Progenitor cell of endocrine pancreas (in vitro differentiated cells): ENCODE measurements at regions not wholly inside any gene's neighbourhood (a gene's known extent, or its start where the extent isn't known, plus 50 kb on each side); places are given as distances from the start of the nearest gene placed in this dataset.

Experiments used
- DNase-seq: peaks from one replicate; pipeline ENCODE4 v3.0.0; 2021; ENCODE audit warnings: low spot score; ENCODE audit not compliant: unreplicated experiment
- H3K27ac Mint-ChIP-seq: 2 replicates; pipeline ENCODE4 v1.8.0; 2021; ENCODE audit warnings: mild to moderate bottlenecking, moderate library complexity, mixed read lengths
- H3K27me3 Mint-ChIP-seq: 2 replicates; pipeline ENCODE4 v1.8.0; 2021; ENCODE audit warnings: mixed read lengths
- H3K36me3 Mint-ChIP-seq: 2 replicates; pipeline ENCODE4 v1.8.0; 2022; ENCODE audit warnings: mixed read lengths; ENCODE audit not compliant: insufficient read depth
- H3K4me1 Mint-ChIP-seq: 2 replicates; pipeline ENCODE4 v1.8.0; 2021; ENCODE audit warnings: low read depth, mixed read lengths
- H3K4me3 Mint-ChIP-seq: 2 replicates; pipeline ENCODE4 v1.8.0; 2021; ENCODE audit warnings: low read depth, mild to moderate bottlenecking, moderate library complexity, mixed read lengths
- H3K9me3 Mint-ChIP-seq: 2 replicates; pipeline ENCODE4 v1.8.0; 2021; ENCODE audit warnings: low read depth, mixed read lengths
- TF ChIP-seq, protein P1 (sequence below): fragments of 200-600 bp; sonication (generic); IDR thresholded peaks from one replicate; pipeline ENCODE4 v1.5.0; 2021; ENCODE audit warnings: antibody characterized with exemption, mild to moderate bottlenecking; ENCODE audit not compliant: unreplicated experiment

DNA sequence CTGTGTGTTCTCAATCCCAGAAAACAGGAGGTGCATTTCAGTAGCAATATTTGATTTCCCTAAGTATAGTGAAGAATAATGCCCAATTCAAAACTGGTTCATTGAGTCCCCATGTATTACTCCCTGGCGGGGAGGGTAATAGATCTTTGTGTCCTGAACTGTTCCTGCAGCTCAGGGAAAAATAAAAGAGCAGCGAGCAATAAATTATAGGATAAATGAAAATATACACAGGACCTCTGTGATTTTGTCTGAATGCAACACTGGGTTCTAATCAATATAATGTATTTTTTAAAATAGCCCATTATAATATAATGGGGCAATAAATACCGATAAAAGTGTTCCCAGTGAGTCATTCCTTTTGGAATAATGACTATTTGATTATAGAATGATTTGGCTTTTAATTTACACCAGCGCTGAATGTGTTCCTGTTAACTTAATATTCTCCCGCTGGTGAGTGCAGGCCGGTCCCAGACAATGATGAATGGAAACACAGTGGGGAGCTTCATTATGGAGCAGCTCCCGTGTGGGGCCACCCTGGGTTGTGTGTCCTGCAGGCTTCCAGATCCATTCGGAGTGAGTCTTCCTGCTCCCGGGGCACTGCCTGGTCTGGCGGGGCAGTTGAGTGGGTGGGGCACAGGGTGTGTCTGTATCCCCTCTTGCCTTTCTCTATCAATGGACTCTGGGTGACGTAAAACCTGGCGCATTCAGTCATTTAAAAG, 263.1 kb downstream of the ACTR3B start:
- Mint-ChIP-seq H3K27me3 (no peaks in the 10 kb centered on the region), H3K9me3 (no peaks in the 10 kb centered on the region), H3K4me3 (no peak overlapping the region), H3K27ac (no peak overlapping the region), H3K36me3 (no peaks in the 10 kb centered on the region), H3K4me1 (no peaks in the 10 kb centered on the region)
- TF ChIP-seq, protein P1, sequence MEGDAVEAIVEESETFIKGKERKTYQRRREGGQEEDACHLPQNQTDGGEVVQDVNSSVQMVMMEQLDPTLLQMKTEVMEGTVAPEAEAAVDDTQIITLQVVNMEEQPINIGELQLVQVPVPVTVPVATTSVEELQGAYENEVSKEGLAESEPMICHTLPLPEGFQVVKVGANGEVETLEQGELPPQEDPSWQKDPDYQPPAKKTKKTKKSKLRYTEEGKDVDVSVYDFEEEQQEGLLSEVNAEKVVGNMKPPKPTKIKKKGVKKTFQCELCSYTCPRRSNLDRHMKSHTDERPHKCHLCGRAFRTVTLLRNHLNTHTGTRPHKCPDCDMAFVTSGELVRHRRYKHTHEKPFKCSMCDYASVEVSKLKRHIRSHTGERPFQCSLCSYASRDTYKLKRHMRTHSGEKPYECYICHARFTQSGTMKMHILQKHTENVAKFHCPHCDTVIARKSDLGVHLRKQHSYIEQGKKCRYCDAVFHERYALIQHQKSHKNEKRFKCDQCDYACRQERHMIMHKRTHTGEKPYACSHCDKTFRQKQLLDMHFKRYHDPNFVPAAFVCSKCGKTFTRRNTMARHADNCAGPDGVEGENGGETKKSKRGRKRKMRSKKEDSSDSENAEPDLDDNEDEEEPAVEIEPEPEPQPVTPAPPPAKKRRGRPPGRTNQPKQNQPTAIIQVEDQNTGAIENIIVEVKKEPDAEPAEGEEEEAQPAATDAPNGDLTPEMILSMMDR = no peak
- no peak for DNase-seq

GRCh38 chr7:153023194-153023592, 263.6 kb downstream of the ACTR3B start:
- Mint-ChIP-seq H3K4me1 (no peaks in the 10 kb centered on the region), H3K27ac (no peak overlapping the region), H3K9me3 (no peaks in the 10 kb centered on the region), H3K36me3 (no peaks in the 10 kb centered on the region), H3K4me3 (no peak overlapping the region), H3K27me3 (no peaks in the 10 kb centered on the region)
- TF ChIP-seq, protein P1 = no peak
- DNase-seq = no peak

DNA sequence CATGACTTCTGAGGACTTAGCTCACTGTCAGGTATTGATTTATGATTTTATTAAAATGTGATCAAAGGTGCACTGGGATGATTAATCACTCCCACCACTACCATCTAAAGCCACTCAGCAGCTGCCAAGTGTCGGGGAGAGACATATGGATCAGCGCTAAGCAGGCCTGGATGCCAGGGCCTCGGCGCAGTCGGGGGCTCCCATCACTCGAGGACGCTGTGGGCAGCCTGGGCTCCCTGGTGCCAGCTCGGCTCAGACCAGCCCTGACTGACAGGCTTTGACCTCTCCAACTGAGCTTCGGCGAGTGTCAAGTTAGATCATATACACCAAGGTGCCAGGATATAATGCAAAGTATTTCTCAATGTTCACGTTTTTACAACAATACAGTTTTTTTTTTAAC, 267.7 kb downstream of the ACTR3B start:
- no peaks in the 10 kb centered on the region for H3K27me3 Mint-ChIP-seq

DNA sequence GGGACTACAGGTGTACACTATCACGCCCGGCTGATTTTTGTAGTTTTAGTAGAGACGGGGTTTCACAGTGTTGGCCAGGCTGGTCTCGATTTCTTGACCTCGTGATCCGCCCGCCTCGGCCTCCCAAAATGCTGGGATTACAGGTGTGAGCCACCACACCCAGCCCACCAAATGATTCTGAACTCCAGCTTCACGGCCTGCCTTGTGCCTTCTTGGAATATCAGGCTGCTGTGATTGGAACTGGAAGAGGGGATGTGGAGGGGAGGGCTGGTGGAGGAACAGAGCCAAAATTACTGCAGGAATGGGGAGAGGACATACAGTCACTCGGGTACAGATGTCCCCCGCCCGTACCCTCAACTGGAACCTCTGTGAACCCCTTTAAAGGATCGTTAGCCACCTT, 268.4 kb downstream of the ACTR3B start:
- no peak for DNase-seq
- Mint-ChIP-seq H3K4me3 (no peak overlapping the region), H3K9me3 (no peaks in the 10 kb centered on the region), H3K27me3 (no peaks in the 10 kb centered on the region), H3K27ac (no peak overlapping the region), H3K36me3 (no peaks in the 10 kb centered on the region), H3K4me1 (peaks cover 16% of the 10 kb centered on the region)
- TF ChIP-seq, protein P1 = no peak

More for the DNA sequence above, 267.7 kb downstream of the ACTR3B start:
- Mint-ChIP-seq H3K4me3 (no peak overlapping the region), H3K9me3 (no peaks in the 10 kb centered on the region), H3K27ac (no peak overlapping the region), H3K36me3 (no peaks in the 10 kb centered on the region), H3K4me1 (peaks cover 16% of the 10 kb centered on the region)
- no peak for DNase-seq
- TF ChIP-seq, protein P1 = no peak

DNA sequence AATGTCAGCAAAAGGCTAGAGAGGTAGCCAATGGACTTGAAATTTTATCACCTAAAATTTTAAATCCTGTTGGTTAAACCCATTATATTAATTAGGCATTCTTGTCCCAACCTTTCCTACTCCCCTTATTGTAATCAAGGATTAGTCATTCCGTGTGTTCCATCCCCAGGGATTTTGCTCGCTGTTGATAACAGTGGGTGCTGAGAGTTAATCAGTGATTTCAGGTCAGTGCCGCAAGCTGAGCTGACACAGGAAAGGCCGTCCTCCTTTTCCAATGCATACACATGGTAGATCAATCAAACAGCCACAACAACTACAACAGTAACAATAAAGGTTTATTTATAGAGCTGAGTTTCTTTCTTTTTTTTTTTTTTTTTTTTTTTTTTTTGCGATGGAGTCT, 271.4 kb downstream of the ACTR3B start:
- no peak for DNase-seq
- H3K4me3 Mint-ChIP-seq = no peak overlapping the region
- H3K27me3 Mint-ChIP-seq = no peaks in the 10 kb centered on the region
- no peaks in the 10 kb centered on the region for H3K9me3 Mint-ChIP-seq
- peaks cover 16% of the 10 kb centered on the region for H3K4me1 Mint-ChIP-seq
- TF ChIP-seq, protein P1 = no peak
- H3K36me3 Mint-ChIP-seq = no peaks in the 10 kb centered on the region
- H3K27ac Mint-ChIP-seq = no peak overlapping the region
